Suppressor macrophage treated with lipopolysaccharide for 1 hour (primary cell): ENCODE measurements at regions not wholly inside any gene's neighbourhood (a gene's known extent, or its start where the extent isn't known, plus 50 kb on each side); places are given as distances from the start of the nearest gene placed in this dataset.

Source experiments
- DNase-seq, 3 donors: peaks; one replicate each; pipeline ENCODE4 v3.0.0-alpha.2; 2020 to 2022

DNA sequence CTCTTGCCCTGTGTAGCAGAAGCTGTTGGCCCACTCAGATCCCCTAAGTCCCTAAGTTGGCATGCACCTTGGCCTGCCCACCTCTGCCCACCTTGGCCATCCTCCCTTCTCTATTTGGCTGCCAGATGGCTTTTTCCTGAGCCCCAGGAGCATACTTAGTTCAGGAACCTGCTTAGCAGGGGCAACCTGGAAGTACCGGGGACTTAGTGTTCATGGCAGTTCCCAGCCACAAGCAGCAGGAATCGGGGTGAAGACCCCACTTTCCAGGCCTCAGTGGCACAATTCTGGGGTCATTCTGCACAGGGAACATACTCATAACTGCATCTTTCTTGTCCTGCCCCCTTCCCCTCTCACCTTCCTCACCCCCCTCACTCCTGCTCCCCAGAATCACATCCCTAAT lies 158.0 kb upstream of the PMEPA1 start:
- DNase-seq: no peak

DNA sequence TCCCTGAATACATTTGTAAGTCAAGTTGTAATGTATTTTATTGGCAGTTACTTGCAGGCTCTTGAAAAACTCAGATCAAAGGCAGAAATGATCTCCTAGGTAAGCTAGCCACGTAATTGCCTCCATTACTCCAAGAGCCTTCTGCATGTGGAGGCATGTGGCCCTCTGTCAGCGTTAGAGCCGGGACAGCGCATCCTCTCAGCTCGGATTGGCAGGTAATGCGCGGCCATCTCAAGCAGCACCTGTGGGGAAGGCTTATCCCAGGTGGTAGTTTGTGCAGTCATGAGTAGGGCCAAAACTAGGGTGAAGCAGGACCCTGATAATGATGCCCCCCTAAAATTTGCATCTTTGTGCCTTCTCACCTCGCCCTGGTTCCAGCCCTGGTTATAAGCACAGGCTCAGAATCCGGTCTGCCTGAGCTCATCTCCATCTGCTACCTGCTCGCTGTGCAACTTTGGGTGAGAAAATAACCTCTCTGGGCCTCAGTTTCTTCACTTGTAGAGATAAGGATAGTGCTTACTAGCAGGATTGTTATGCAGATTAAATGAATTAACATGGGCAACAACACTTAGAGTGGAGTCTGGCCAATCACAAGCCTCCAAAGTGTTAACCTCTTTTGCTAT lies 157.5 kb upstream of the PMEPA1 start:
- DNase-seq: no peak

DNA sequence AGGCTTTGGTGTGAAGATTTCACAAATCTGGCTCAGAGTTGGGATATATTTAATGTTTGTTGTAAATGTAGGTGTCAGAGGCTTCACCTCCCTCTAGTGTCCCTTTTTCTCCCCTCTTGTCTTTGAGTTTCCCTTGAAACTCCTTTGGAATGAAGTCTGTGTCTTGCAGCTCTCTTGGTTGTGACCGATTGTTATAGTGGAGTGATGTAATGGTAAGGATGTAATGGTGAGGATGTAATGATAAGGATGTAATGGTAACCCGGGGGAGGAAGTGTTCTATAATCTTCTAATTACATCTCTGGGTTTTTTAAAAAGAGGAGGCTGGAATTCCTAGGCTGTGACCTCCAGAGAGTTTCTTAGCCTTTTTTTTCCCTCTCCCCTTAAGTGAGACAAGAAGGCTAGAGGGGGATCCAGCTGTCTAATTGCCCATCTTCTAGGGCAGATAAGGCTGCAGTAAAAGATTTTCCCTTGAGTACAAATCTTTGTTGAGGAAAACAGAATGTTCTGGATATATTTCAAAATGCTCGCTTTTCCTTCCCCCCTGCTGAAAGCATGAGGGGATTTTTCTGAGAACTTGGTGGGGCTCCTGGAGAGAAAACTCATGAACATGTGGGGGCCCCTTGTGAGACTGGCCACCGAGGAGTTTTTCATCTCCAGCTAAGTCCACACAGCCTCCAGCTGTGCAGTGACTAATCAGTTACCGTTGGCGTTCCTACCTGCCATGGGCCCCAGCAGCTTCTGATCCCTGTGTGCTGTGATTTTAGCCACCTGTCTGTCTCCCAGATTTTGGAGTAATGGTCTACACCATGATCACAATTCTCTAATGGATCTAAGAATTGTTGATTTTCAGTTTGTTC lies 156.7 kb upstream of the PMEPA1 start:
- DNase-seq: no peak

DNA sequence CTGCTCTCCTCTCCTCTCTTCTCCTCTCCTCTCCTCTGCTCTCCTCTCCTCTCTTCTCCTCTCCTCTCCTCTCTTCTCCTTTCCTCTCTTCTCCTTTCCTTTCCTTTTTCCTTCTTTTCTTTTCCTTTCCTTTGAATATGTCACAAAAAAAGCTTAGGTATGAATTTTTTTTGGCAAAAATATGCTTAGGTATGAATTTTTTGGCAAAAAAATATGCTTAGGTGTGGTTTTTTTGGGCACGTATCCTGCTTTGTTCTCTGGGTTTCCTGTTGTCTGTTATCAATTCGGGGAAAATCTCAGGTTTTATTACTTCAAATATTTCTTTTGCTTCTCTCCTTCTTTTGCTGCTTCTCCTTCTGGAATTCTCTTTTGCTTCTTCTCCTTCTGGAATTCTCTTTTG lies 155.5 kb upstream of the PMEPA1 start:
- DNase-seq: no peak

DNA sequence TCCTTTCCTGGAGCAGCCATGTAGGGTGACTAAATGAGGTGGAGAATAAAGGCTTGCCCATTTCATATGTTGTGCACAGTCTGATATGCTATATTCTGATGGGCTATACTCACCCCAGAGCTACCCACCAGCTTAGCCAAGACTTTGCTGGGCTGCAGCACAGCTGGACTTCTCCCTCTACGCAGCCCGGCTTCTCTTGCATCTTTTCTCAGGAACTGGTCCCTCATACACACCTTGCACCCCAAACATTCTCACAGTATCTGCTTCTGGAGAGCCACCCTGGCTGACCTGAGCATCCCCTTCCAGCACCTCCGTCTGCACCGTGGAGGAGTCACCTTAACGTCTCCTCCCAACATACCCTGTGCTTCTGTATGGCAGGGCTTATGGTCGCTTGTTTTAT lies 150.8 kb upstream of the PMEPA1 start:
- no peak for DNase-seq

DNA sequence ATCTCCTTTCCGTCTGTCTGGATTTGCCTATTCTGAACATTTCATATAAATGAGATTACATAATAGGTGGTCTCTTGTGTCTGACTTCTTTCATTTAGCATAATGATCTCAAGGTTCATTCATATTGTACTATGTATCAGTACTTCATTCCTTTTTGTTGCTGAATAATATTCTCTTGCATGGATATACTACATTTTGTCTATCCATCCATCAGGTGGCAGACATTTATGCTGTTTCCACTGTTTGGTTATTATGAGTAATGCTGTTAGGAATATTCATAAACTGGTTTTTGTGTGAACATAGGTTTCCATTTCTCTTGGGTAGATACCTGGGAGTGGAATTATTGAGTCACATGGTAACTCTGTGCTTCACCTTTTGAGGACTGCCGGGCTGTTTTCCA lies 148.2 kb upstream of the PMEPA1 start:
- DNase-seq: no peak

DNA sequence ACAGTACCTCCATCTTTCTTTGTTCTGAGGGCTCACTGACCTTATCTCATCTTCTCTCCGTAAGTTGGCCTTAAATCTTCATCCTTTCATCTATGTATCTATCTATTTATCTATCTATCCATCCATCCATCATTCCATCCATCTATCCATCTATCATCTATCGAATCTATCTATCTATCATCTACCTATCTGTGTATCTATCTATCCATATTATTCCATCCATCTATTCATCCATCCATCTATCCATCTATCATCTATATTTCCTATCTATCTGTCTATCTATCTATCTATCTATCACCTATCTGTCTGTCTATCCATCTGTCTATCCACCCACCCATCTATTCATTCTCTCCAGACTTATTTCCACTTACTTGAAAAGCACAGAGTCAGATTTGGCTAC lies 147.3 kb upstream of the PMEPA1 start:
- no peak for DNase-seq

DNA sequence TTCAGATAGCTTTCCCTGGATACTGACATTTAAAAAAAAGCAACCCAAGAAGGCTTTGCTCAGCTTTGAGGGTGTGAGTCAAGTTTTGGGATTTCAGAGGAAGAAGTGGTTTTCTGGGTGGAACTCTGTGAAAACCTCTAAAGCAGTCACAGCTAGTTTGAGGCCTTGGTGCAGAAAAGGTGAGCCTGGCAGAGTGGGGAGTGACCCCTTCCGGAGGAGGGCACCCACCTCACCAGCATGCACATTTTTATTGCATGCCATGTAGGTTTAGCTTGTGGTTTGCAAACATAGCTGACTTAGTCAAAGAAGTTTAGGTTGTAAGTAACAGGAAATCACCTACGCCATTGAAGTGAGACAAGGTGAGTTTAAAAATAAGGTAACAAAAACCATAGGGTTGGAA lies 146.8 kb upstream of the PMEPA1 start:
- DNase-seq: no peak

DNA sequence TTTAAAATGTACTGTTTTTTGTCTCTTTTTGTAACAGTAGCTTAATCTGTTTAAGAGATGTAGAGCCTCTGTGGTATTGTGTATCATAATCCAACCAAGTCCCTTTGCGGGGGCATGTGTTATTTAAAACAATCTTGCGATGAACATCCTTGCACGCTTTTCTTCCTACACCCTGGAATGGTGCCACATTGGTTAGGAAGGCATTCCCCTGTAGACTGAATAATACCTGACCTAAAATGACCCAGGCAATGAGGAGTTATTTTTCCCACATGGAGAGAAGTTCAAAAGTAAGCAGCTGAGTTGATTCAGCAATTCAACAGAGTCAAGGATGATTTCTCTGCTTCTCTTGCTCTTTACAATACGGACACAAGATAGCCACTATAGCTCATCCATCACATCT lies 142.0 kb upstream of the PMEPA1 start:
- DNase-seq: no peak

DNA sequence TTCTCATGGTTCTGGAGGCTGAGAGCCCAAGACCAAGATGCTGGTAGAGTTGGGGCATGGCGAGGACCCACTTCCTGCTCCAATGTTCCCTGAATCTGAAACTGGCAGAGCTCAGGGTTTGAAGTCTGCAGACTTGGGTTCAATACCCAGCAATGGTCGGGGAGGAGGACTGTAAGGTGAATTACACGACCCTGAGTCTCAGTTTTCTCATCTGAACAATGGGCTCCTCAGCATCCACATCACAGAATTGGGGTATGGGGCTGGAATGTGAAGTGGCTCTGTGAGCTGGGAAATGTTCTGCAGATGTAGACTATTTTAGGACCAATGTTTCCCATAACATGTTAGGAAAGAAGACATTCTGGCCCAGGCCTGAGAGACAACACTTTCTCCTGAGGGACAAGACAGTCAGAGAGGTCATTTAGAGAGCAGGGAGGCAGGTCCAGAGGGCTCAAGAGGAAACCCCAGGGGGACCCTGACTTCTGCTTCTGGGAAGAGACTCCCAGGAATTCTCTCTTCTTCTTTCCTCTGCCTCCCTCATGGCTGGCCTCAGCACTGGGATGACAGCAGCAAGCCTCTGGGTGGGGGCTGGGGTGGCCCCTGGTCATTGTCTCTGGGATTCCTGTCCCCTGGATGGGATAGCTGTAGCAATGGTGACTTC lies 141.3 kb upstream of the PMEPA1 start:
- DNase-seq: no peak

DNA sequence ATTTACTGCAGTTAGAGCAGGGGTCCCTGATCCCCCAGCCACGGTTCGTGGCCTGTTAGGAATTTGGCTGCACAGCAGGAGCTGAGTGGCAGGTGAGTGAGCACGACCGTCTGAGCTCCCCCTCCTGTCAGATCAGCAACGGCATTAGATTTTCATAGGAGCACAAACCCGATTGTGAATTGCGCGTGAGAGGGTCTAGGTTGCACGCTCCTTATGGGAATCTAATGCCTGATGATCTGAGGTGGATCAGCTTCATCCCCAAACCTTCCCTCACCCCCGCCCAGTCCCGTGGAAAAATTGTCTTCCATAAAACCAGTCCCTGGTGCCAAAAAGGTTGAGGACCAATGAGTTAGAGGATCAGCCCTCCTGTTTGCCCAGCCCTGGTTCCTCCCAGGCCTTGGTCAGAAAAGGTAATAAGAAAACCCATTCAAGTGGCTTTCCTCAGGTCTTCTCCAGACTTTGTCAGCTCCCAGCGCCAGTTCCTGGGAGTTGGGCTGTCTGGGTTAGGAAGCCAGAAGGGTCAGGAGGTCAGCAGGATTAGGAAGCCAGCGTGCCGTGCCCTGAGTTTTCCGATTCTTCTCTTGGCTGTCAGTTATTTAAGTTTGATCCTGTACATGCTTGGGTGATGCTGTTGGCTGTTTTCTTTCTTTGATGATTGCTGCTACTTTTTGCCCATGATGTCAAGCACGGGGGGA lies 139.9 kb upstream of the PMEPA1 start:
- no peak for DNase-seq

DNA sequence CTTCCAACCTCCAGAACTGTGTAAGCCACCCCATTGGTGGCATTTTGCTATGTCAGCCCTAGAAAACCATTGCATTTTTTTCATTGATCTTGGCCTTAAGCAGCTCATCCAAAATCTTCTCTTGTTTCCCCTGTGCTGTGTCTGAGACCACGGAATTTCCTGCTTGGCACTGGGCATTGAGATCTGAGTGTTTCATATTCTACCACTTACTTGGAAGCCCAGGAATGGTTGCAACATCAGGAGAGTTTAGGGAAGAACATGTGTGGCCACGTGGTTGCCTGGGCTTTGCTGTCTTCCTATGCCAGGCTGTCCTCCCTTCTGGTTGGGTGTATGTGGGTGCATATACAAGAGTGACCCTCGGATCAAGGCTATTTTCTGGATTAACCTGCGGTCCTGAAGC lies 139.3 kb upstream of the PMEPA1 start:
- no peak for DNase-seq

DNA sequence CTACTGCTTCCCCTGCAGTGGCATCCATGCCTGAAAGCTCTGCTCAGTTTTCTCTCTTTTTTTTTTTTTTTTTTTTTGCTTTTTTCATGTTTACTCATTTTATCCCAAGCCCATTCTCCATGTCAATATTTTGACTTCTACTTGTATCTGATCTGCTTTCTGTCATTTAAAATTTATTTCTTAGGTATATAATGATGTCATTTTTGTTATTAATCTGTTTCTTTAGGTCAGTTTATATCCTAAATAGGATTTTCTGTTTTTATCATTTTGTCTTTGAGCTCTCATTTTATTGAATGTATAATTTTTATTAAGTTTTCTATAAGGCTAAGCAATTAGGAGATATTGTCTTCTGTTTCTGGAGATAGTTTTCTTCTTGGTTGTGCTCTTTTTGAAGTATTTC lies 138.5 kb upstream of the PMEPA1 start:
- DNase-seq: no peak

DNA sequence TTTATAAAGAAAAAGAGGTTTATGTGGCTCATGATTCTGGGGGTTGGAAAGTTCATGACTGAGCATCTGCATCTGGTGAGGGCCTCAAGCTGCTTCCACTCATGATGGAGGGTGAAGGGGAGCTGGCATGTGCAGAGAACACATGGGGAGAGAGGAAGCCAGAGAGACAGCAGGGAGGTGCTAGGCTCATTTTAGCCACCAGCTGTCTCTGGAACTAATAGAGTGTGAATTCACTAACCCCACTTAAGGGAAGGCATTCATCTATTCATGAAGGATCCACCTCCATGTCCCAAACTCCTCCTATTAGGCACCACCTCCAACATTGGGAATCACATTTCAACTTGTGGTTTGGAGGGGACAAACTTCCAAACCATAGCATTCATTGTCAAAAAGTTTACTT lies 137.3 kb upstream of the PMEPA1 start:
- no peak for DNase-seq

DNA sequence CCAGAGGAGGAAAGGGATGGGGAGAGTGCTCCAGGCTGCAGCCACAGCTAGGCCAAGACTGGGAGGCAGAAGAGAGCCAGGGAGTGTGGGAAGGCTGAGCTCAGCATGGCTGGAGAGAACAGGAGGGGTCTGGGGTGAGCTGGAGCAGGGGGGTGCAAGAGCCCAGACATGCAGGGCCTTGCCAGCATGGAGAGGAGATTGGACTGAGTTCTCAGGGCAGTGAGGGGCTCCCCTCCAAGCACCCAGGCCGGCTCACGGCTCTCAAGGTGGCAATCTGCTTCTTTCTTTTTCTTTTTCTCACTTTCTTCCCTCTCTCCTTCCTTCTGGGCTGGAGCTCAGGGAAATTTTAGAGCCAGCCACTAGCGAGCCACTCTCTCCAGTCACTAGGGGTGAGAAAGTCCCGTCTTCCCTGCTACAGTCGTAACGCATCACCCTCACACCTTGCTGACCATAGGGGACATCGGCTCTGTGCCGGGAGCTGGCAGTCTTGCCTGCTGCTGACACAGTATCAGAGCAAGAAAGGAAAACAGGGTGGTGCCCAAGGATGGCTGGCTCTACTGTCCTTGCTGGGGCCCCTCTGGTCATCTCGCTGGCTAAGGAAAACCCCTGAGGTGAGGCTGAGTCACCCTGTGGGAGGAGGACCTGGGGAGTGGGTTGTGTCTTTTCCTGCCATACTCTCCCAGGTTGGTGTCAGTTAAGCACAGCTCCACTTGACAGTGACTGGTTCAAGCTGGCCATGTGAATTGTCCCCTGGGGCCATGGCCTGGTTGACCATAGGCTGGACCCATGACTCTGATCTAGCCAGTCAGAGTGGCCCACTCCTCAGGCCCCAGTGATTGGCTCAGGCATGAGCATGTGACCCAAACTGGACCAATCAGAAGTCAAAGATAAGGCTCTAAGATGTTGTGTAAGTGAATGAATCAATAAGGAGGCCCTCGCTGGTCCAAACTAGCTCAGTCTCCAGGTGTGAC lies 135.1 kb upstream of the PMEPA1 start:
- no peak for DNase-seq

DNA sequence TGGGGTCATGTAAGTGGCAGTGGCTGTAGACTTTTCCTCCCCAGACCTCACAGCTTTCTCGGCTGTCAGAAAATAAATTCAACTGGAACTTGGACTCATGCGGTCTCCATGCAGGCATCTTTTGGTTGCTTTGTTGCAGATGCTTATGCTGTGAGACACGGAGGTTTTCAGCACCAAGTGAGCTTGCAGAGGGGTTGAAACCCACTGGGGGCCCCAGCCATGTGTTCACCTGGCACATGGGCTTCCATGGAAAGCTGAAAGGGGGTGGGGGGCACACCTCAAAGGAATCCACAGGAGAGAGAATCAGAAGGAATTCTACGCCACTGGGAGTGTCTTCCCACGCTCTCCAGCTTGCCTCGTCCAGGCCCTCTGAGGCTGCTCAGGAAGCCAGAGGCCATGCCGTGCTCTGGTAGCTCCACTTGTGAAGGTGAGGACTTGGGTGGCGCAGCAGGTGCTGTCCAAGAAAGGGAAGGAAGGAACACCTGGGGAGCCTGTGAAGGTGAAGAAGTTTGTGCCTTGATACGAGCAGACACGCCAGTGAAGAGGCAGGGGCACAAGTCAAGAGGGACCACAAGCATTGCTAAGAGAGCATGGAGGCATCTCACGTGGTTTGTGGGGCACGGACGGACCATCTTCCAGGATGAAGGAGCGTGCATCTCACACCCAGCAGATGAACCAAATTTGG lies 134.3 kb upstream of the PMEPA1 start:
- no peak for DNase-seq

DNA sequence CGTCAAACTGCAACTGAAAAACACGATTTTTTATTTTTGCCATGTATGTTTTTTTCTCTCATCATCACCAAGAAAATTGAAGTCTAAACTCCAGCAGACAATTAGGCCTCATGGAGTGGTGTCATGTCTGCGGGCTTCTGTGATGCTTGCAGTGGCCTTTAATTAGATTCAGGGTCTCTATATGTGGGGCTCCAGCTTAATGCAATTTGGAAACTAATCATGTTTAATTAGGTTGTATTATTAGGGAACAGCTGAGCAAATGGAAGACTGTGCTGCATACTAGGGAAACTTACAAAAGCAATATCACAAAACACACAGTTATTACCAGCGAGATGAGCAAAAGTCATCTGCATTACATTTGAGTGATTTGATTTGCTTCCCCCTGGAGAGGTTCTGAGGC lies 132.9 kb upstream of the PMEPA1 start:
- no peak for DNase-seq

DNA sequence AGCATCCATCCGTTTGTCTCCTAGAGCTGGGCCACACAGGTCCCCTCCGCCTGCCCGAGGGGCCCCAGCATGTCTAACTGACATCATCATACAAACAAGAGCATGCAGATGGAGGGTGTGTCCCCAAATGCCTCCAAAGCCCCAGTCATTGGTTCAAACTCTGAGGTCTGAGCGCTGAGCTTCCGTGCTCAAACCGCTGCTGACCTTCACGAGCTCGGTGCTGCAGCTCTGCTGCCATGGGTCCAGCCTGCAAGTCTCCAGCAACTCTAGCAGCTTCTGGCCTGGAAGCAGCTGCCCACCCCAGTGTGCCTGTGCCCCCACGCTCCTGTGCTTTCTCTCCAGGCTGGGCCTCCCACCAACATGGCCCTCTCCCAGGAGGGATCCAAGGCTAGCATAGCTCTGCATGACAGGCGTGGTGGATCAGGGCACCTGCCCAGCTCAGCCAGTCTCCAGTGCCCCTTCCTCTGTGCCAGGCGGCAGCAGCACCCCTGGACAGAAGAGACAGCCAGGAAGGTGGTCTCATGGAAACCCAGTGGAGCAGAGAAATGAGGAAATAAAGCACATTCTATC lies 131.6 kb upstream of the PMEPA1 start:
- no peak for DNase-seq

DNA sequence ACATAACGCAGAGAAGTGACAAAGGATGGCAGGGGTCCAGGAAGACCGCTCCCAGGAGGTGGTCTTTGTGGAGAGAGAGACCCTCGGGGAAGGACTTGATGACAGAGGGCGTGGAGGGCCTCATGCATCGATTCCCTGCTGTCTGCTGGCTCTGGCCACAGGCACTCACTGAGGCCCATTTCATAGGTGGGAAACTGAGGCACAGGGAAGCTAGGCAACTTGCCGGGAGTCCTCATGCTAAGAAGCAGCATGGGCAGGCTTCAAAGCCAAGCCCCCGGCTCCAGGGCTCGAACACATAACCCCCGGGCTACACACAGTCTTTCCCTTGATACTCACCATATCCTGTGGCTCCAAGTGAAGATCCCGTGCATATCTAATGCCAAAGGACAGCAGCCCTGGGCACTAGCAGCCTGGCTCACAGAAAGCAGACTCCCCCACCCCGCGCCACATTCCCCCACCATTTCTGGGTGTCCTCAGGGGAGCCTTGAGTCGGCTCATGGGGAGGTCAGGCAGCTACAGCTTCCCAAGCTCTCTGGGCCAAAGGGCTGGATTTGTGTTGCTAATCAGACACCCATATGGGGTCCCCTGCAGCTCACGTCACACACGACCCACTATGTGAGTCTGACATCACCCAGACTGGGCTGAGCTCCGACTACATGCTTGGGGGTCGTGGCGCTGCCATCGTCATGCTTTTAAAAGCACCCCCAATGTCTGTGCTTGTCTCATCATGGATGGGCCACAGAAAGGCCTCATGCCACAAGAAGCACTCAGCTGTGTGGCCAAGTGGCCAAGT lies 130.9 kb upstream of the PMEPA1 start:
- no peak for DNase-seq

DNA sequence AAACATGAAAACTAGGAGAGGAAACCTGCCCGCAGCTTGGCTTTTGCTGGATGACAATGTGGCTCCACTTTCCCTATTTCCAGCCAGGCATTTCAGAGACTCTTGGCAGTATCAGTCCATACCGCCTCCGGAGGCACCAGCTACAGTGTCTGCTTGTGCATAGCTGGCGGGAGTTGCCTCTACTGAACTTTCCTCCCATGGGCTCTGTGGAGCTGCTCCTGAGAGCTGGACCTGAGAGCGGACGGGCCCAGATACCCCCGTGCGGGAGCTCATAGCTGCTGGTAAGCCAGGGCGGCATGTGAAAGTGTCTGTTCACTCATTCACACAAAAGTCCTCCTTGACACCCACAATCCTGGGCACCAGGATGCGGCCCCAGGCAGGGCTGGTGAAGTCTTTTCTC lies 130.3 kb upstream of the PMEPA1 start:
- no peak for DNase-seq
